HFFc6 (cell line): ENCODE measurements at regions not wholly inside any gene's neighbourhood (a gene's known extent, or its start where the extent isn't known, plus 50 kb on each side); places are given as distances from the start of the nearest gene placed in this dataset.

Experiments used
- DNase-seq: peaks from one replicate; pipeline ENCODE4 v3.0.0-alpha.2; 2018
- H3K27ac Mint-ChIP-seq: 2 replicates; pipeline ENCODE4 v1.8.0; 2020; ENCODE audit warnings: mild to moderate bottlenecking, mixed read lengths
- H3K27me3 Mint-ChIP-seq: 2 replicates; pipeline ENCODE4 v1.8.0; 2021; ENCODE audit warnings: mild to moderate bottlenecking, moderate library complexity, mixed read lengths; ENCODE audit not compliant: insufficient read depth
- H3K36me3 Mint-ChIP-seq: 2 replicates; pipeline ENCODE4 v1.8.0; 2021; ENCODE audit warnings: low read depth, mixed read lengths
- H3K4me1 Mint-ChIP-seq: 2 replicates; pipeline ENCODE4 v1.8.0; 2020; ENCODE audit warnings: low read depth, mixed read lengths
- H3K4me3 Mint-ChIP-seq: 2 replicates; pipeline ENCODE4 v1.8.0; 2020; ENCODE audit warnings: mild to moderate bottlenecking, moderate library complexity, mixed read lengths
- H3K9me3 Mint-ChIP-seq: 2 replicates; pipeline ENCODE4 v1.8.0; 2020; ENCODE audit warnings: mild to moderate bottlenecking, mixed read lengths
- CTCF ChIP-seq: fragments of 200-600 bp; sonication (generic); IDR thresholded peaks from 2 replicates; pipeline ENCODE4 v1.5.0; 2021; ENCODE audit warnings: antibody characterized with exemption, mild to moderate bottlenecking

- no peak for TF ChIP-seq CTCF
- Mint-ChIP-seq H3K36me3 (no peaks in the 10 kb centered on the region), H3K27me3 (no peaks in the 10 kb centered on the region), H3K9me3 (peaks cover 11% of the 10 kb centered on the region), H3K4me1 (no peaks in the 10 kb centered on the region), H3K27ac (no peak overlapping the region), H3K4me3 (no peak overlapping the region)
- no peak for DNase-seq
These were observed 1187.7 kb downstream of the ADGRL3 start for GRCh38 chr4:62387808-62388207.

- H3K4me3 Mint-ChIP-seq, result no peak overlapping the region
- no peaks in the 10 kb centered on the region for H3K4me1 Mint-ChIP-seq
- H3K27me3 Mint-ChIP-seq, result no peaks in the 10 kb centered on the region
- TF ChIP-seq CTCF, result no peak
- no peaks in the 10 kb centered on the region for H3K36me3 Mint-ChIP-seq
- no peak overlapping the region for H3K27ac Mint-ChIP-seq
- H3K9me3 Mint-ChIP-seq, result peaks cover 25% of the 10 kb centered on the region
- no peak for DNase-seq
These were observed 1177.6 kb downstream of the ADGRL3 start for GRCh38 chr4:62377700-62378099.

GRCh38 chr4:62377245-62377644, 1177.1 kb downstream of the ADGRL3 start:
- no peak for TF ChIP-seq CTCF
- peaks cover 26% of the 10 kb centered on the region for H3K9me3 Mint-ChIP-seq
- H3K4me3 Mint-ChIP-seq, result no peak overlapping the region
- no peaks in the 10 kb centered on the region for H3K4me1 Mint-ChIP-seq
- no peaks in the 10 kb centered on the region for H3K27me3 Mint-ChIP-seq
- H3K36me3 Mint-ChIP-seq, result no peaks in the 10 kb centered on the region
- DNase-seq, result no peak
- no peak overlapping the region for H3K27ac Mint-ChIP-seq

GRCh38 chr4:62366939-62367338, 1166.8 kb downstream of the ADGRL3 start:
- H3K4me3 Mint-ChIP-seq, result no peak overlapping the region
- H3K27me3 Mint-ChIP-seq, result no peaks in the 10 kb centered on the region
- no peaks in the 10 kb centered on the region for H3K36me3 Mint-ChIP-seq
- peaks cover 35% of the 10 kb centered on the region for H3K9me3 Mint-ChIP-seq
- TF ChIP-seq CTCF, result no peak
- no peak overlapping the region for H3K27ac Mint-ChIP-seq
- no peak for DNase-seq
- H3K4me1 Mint-ChIP-seq, result no peaks in the 10 kb centered on the region

- DNase-seq, result no peak
- Mint-ChIP-seq H3K9me3 (peaks cover 26% of the 10 kb centered on the region), H3K36me3 (no peaks in the 10 kb centered on the region), H3K4me3 (no peak overlapping the region), H3K27me3 (no peaks in the 10 kb centered on the region), H3K27ac (no peak overlapping the region), H3K4me1 (no peaks in the 10 kb centered on the region)
- no peak for TF ChIP-seq CTCF
These were observed 1160.0 kb downstream of the ADGRL3 start for GRCh38 chr4:62360156-62360545.
